SIG-M5 (cell line): ENCODE measurements at regions not wholly inside any gene's neighbourhood (a gene's known extent, or its start where the extent isn't known, plus 50 kb on each side); places are given as distances from the start of the nearest gene placed in this dataset.
A peak's percentile ranks its signal among the peaks of the same experiment; 100 is the strongest.

ENCODE experiments used
- DNase-seq: peaks from one replicate; lab custom pipeline; 2025; lab: John Stamatoyannopoulos, UW

GRCh38 chr2:215503381-215503780, 67.5 kb upstream of the FN1 start:
- DNase-seq, result no peak

DNA sequence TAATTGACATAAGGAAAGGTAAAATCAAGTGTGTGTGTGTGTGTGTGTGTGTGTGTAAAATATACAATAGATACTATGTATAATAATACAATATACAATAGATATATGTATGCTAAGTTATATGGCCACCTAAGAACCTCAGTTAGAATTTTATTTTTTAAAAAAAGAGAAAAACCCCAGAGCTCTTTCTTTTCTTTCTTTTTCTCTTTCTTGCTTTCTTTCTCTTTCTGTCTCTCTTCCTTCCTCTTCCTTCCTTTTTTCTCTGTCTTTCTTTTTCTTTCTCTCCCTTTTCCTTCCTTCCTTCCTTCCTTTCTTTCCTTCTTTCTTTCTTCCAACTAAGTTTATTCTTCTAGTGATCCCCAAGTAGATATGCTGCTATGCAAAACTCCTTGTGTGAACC, 64.6 kb upstream of the FN1 start:
- no peak for DNase-seq

GRCh38 chr2:215499331-215499730, 63.5 kb upstream of the FN1 start:
- DNase-seq, result no peak

- no peak for DNase-seq
These were observed 62.6 kb upstream of the FN1 start for GRCh38 chr2:215498431-215498830.

- DNase-seq, result no peak
These were observed 57.5 kb upstream of the FN1 start for GRCh38 chr2:215493376-215493775.

GRCh38 chr2:215489288-215489848, 53.5 kb upstream of the FN1 start:
- DNase-seq, result no peak

- peak; percentile 29 for DNase-seq
These were observed 51.1 kb upstream of the FN1 start for GRCh38 chr2:215487002-215487372.

- DNase-seq, result no peak
These were observed 50.6 kb upstream of the FN1 start for GRCh38 chr2:215486291-215487001.
